Endothelial cell of umbilical vein (primary cell): ENCODE measurements at regions not wholly inside any gene's neighbourhood (a gene's known extent, or its start where the extent isn't known, plus 50 kb on each side); places are given as distances from the start of the nearest gene placed in this dataset.
"Not testable (repeated sequence)": the region's sequence is repeated elsewhere in the genome, so short reads cannot be mapped to it uniquely, and the experiment has no call there.

Experiments
- BruUV-seq: library from RNA; stranded (reverse); fragments of 400-500 nt; replicated peaks from 2 replicates; lab custom pipeline; 2021; lab: Mats Ljungman, UMichigan
- CTCF ChIA-PET: fragments of 300-600, 350-600 bp; sonication (Branson Sonifier 250); formaldehyde crosslinking; loops from one replicate; lab custom pipeline; 2021; ENCODE audit warnings: antibody characterized with exemption, inconsistent platforms; lab: Charles Lee
- POLR2A ChIA-PET: fragments of 300-600, 350-600 bp; sonication (Branson Sonifier 250); formaldehyde crosslinking; loops from one replicate; lab custom pipeline; 2021; ENCODE audit warnings: antibody characterized with exemption, inconsistent platforms; lab: Charles Lee
- DNase-seq: peaks from one replicate; pipeline ENCODE4 v3.0.0-alpha.2; 2011; ENCODE audit warnings: low read depth, low spot score
- FAIRE-seq: peaks from 2 replicates; lab custom pipeline; 2011; peaks lifted over from hg19 to GRCh38; lab: Jason Lieb, UNC
- H2AFZ ChIP-seq: 2 replicates; pipeline ENCODE4 v1.6.0; 2012; ENCODE audit warnings: low read depth, low read length, control low read depth, inconsistent platforms
- H3K27ac ChIP-seq: 2 replicates; pipeline ENCODE4 v1.5.1; 2011; ENCODE audit warnings: low read depth, mild to moderate bottlenecking, control low read depth, low read length, moderate library complexity; ENCODE audit not compliant: insufficient read depth
- H3K27me3 ChIP-seq, 2 experiments: 2 replicates each; pipeline versions ENCODE4 v1.6.0 to v1.6.1; 2011; ENCODE audit warnings: low read length in 2 of 2, mixed read lengths in 1 of 2; ENCODE audit not compliant: control insufficient read depth in 2 of 2, insufficient read depth in 2 of 2
- H3K36me3 ChIP-seq, 2 experiments: 2 replicates in 1 of 2; 3 replicates in 1 of 2; pipeline ENCODE4 v1.5.1; 2011; ENCODE audit warnings: low read length in 2 of 2, mild to moderate bottlenecking in 1 of 2, moderate library complexity in 1 of 2; ENCODE audit not compliant: control insufficient read depth in 2 of 2, insufficient read depth in 2 of 2; ENCODE audit errors: extremely low read depth in 1 of 2
- H3K4me1 ChIP-seq: 3 replicates; pipeline ENCODE4 v1.5.1; 2011; ENCODE audit warnings: mild to moderate bottlenecking, low read length; ENCODE audit not compliant: control insufficient read depth, insufficient read depth; ENCODE audit errors: extremely low read depth
- H3K4me2 ChIP-seq: 2 replicates; pipeline ENCODE4 v1.6.1; 2011; ENCODE audit warnings: low read length, control low read depth, mixed read lengths; ENCODE audit not compliant: insufficient read depth
- H3K4me3 ChIP-seq, 3 experiments: fragments of 200-600 bp in 1 of 3; sonication (generic), shearing (Covaris generic) in 1 of 3; replicated peaks in 1 of 3; 2 replicates each; pipeline ENCODE4 v1.5.1; 2011 to 2016; ENCODE audit warnings: control low read depth in 3 of 3, low read length in 3 of 3, mild to moderate bottlenecking in 2 of 3, inconsistent platforms in 1 of 3, low read depth in 1 of 3, moderate library complexity in 1 of 3; ENCODE audit not compliant: insufficient read depth in 1 of 3
- H3K79me2 ChIP-seq: 2 replicates; pipeline ENCODE4 v1.6.0; 2012; ENCODE audit warnings: low read length, inconsistent platforms; ENCODE audit not compliant: control insufficient read depth, insufficient read depth
- H3K9ac ChIP-seq: replicated peaks from 2 replicates; pipeline ENCODE3; 2011; ENCODE audit warnings: low read length, control low read depth; ENCODE audit not compliant: insufficient read depth; ENCODE audit errors: extremely low read depth
- H3K9me1 ChIP-seq: replicated peaks from 3 replicates; pipeline ENCODE4 v1.6.0; 2011; ENCODE audit warnings: mild to moderate bottlenecking, low read length; ENCODE audit not compliant: control insufficient read depth, insufficient read depth; ENCODE audit errors: extremely low read depth
- H3K9me3 ChIP-seq: replicated peaks from 2 replicates; pipeline ENCODE4 v1.5.1; 2012; ENCODE audit warnings: low read length, inconsistent platforms; ENCODE audit not compliant: control insufficient read depth, insufficient read depth
- H4K20me1 ChIP-seq: replicated peaks from 2 replicates; pipeline ENCODE3; 2011; ENCODE audit warnings: mild to moderate bottlenecking, low read length; ENCODE audit not compliant: control insufficient read depth, insufficient read depth; ENCODE audit errors: extremely low read depth
- dilution Hi-C: fragments of 300-500 bp; cut with MboI; formaldehyde crosslinking; loops from one replicate; pipeline ENCODE4 v1.15.0; 2019; ENCODE audit warnings: low sequenced_read_pairs; ENCODE audit not compliant: extremely low pct_ligation_motif_present
- intact Hi-C: fragments of 100-400 bp; cut with micrococcal nuclease; formaldehyde crosslinking; loops from one replicate; pipeline ENCODE4 v1.10.0; 2022

DNA sequence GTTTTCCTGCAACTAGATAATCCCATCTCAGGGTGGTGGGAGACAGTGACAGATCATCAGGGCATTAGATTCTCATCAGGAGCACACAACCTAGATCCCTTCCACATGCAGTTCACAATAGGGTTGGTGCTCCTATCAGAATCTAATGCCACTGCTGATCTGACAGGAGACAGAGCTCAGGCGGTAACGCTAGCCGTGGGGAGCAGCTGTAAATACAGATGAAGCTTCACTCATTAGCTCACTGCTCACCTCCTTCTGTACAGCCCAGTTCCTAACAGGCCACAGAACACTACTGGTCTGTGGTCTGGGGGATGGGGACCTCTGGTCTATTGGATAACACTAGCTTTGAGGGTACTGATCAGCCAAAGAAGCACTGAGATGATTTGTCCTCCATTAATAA, 66.6 kb upstream of the ZNF195 start:
- not testable (repeated sequence) for H2AFZ ChIP-seq, FAIRE-seq

DNA sequence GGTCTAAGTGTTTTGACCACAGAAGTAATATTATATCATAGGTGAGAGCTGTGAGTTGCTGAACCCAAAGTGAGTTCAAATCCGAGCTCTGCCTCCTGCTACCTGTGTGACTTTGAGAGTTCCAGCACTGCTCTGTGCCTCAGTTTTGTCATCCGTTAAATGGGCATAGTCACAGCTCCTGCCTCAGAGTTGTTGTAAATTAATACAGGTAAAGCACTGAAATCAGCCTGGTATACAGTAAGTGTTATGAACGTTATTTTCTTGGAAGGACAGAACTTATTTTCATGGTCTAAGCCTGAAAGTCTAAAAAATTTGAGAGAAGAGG, 65.4 kb upstream of the ZNF195 start:
- not testable (repeated sequence) for FAIRE-seq, H3K27ac ChIP-seq

More for the DNA sequence above, 66.6 kb upstream of the ZNF195 start:
- H3K9me3 ChIP-seq, POLR2A ChIA-PET, H3K36me3 ChIP-seq, H3K27ac ChIP-seq, H3K4me1 ChIP-seq, intact Hi-C loops, H3K4me2 ChIP-seq, CTCF ChIA-PET, H3K4me3 ChIP-seq, H3K9me1 ChIP-seq, BruUV-seq, DNase-seq, dilution Hi-C loops, H4K20me1 ChIP-seq, H3K79me2 ChIP-seq, H3K9ac ChIP-seq, H3K27me3 ChIP-seq: not testable (repeated sequence)

DNA sequence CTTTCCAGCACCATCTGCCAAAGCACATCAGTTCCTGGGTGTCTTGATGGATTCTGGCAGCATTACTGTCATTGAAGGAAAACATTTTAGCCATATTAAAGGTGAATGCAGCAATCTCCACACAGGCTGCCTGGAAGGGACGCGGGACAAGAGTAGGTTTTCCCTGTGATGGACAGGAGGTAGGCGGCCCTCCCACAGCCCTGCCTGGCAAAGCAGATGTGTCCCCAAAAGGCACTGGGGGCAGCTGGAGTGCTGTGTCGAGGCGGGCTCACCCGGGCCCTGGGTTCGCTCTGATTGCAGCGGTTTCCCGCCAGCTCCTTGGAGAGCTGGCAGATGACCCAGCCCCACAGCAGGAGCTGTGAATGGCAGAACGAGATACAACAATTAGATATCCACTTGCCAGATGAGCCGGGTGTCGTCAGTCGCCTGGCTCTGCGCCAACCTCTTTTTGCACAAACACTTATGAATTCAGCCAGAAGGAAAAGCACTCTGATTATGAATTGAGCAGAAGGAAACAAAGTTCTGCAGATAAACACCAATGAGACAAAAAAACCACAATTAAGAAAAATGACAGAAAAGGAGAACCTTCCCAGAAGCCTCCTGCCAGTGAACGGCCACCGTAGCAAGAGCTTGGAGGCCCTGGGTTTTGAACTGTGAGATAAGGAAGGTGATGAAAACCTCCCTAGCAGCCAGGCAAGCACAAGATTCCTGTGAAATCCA, 64.9 kb upstream of the ZNF195 start:
- DNase-seq, result peak; percentile 15
- H3K4me3 ChIP-seq, BruUV-seq, H3K4me2 ChIP-seq, H2AFZ ChIP-seq, POLR2A ChIA-PET, H3K36me3 ChIP-seq, H3K79me2 ChIP-seq, H3K9ac ChIP-seq, H3K9me3 ChIP-seq, H4K20me1 ChIP-seq, H3K27me3 ChIP-seq, H3K4me1 ChIP-seq, FAIRE-seq, intact Hi-C loops, CTCF ChIA-PET, H3K27ac ChIP-seq, H3K9me1 ChIP-seq, dilution Hi-C loops: not testable (repeated sequence)

More for the DNA sequence above, 65.4 kb upstream of the ZNF195 start:
- H3K36me3 ChIP-seq, H3K9ac ChIP-seq, DNase-seq, H3K9me1 ChIP-seq, BruUV-seq, H3K79me2 ChIP-seq, POLR2A ChIA-PET, H2AFZ ChIP-seq, H3K4me3 ChIP-seq, H3K4me1 ChIP-seq, H4K20me1 ChIP-seq, H3K27me3 ChIP-seq, CTCF ChIA-PET, H3K9me3 ChIP-seq, dilution Hi-C loops, H3K4me2 ChIP-seq, intact Hi-C loops: not testable (repeated sequence)

DNA sequence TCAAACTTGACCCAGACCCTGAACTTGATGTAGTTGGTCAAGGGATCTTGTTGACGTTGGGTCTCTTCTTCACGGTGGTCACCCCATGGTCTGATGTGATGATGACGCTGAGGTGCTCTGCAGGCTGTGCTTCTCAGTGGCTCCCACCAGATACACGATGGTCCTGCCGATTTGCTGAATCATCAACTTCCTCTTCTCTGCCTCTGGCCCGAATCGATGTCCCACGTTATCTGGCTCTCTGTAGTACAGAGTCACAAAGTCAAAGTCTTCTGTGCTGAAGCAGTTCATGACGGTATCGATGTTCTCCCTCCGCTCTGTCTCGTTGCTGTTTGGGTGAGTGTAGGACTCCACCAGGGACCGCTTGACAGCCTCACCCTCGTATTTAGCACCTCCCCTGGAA, 58.5 kb upstream of the ZNF195 start:
- H4K20me1 ChIP-seq, H3K4me3 ChIP-seq, H3K79me2 ChIP-seq, H3K9me1 ChIP-seq, intact Hi-C loops, DNase-seq, FAIRE-seq, H3K36me3 ChIP-seq, CTCF ChIA-PET, H3K27me3 ChIP-seq, BruUV-seq, H3K27ac ChIP-seq, H3K4me2 ChIP-seq, H3K4me1 ChIP-seq, POLR2A ChIA-PET, dilution Hi-C loops, H3K9me3 ChIP-seq, H3K9ac ChIP-seq, H2AFZ ChIP-seq: not testable (repeated sequence)
